ENCODE measurements at regions not wholly inside any gene's neighbourhood (a gene's known extent, or its start where the extent isn't known, plus 50 kb on each side); places are given as distances from the start of the nearest gene placed in this dataset.

- Mint-ChIP-seq H3K4me3 (no peak overlapping the region), H3K27ac (no peak overlapping the region), H3K4me1 (peaks cover 8% of the 10 kb centered on the region), H3K27me3 (ENCODE audit: low read depth, poor library complexity) (no peaks in the 10 kb centered on the region), H3K9me3 (no peaks in the 10 kb centered on the region), H3K36me3 (ENCODE audit: low read depth) (no peaks in the 10 kb centered on the region)
- DNase-seq, result no peak
- TF ChIP-seq CTCF (IDR thresholded peaks at IDR 0.05), result no peak
Measured at GRCh38 chr18:34085140-34085739, 139.5 kb downstream of the NOL4 start.

- TF ChIP-seq CTCF (IDR thresholded peaks at IDR 0.05), result no peak
- Mint-ChIP-seq H3K4me3 (no peak overlapping the region), H3K27ac (no peak overlapping the region), H3K36me3 (ENCODE audit: low read depth) (no peaks in the 10 kb centered on the region), H3K9me3 (no peaks in the 10 kb centered on the region), H3K27me3 (ENCODE audit: low read depth, poor library complexity) (no peaks in the 10 kb centered on the region), H3K4me1 (peaks cover 8% of the 10 kb centered on the region)
- no peak for DNase-seq
Measured at GRCh38 chr18:34084635-34085034, 140.1 kb downstream of the NOL4 start.

GRCh38 chr18:34083910-34084535 lies 140.7 kb downstream of the NOL4 start:
- H3K4me1 Mint-ChIP-seq, result peaks cover 8% of the 10 kb centered on the region
- no peaks in the 10 kb centered on the region for H3K36me3 Mint-ChIP-seq (ENCODE audit: low read depth)
- no peak overlapping the region for H3K4me3 Mint-ChIP-seq
- H3K27ac Mint-ChIP-seq, result no peak overlapping the region
- DNase-seq, result no peak
- TF ChIP-seq CTCF (IDR thresholded peaks at IDR 0.05), result no peak
- no peaks in the 10 kb centered on the region for H3K9me3 Mint-ChIP-seq
- no peaks in the 10 kb centered on the region for H3K27me3 Mint-ChIP-seq (ENCODE audit: low read depth, poor library complexity)

DNA sequence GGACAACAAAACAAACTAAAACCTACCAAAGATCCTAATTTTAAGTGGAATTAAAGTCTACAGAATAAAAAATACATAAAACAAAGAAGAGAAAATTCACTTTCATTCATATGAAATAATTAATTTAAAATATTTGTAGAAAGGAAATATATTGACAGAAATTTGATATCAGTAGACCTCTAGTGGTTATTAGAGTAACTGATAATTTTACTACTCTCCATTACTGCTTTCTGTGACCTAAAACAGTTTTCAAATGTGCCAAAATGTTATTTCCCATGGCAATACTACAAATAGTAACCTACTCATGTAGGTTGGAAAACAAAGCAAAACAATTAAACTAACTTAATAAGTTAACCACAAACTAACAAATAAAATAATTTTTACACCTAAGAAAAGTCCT lies 147.1 kb downstream of the NOL4 start:
- no peak overlapping the region for H3K4me3 Mint-ChIP-seq
- no peaks in the 10 kb centered on the region for H3K36me3 Mint-ChIP-seq (ENCODE audit: low read depth)
- no peak for DNase-seq
- no peak overlapping the region for H3K27ac Mint-ChIP-seq
- no peaks in the 10 kb centered on the region for H3K4me1 Mint-ChIP-seq
- no peaks in the 10 kb centered on the region for H3K27me3 Mint-ChIP-seq (ENCODE audit: low read depth, poor library complexity)
- TF ChIP-seq CTCF (IDR thresholded peaks at IDR 0.05), result no peak
- H3K9me3 Mint-ChIP-seq, result no peaks in the 10 kb centered on the region

DNA sequence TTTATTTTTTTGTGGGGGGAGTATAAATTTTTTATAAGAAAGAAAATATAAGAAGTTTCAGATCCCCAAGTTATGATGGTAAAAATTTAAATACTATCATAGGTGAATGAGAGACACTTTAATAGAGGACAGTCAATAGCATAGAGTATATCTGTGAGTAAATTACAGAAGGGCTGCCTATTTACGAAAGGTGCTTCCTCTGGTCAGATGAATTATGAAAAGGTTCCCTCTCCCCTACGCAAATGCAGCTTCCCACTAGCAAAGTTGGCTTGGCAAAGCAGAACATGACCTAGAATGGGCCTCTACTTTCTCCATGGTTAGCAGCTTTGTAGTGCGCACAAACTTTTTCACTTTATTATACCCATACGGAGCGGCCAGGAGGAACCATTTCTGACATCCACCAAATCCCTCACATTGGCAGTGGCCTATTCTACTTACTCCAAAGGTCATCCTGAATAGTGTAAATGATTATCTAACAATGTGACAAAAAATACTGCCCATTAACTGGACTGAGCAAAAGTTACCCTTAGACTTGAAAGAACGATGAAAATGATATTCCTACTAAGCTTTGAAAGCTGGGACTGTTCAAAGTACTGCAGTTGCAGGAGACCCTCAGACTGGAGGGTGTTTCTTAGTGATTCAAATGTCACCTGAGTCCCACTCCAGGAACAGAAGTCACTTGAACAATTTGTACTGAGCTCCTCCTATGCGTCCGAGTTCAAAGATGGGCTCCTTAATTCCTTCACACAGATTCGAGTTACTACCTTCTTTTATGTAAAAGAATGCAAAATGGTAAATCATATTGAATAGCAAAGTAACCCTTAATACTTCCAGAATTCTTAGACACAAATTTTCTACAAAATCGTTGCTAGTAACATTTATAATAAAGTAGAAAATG lies 148.5 kb downstream of the NOL4 start:
- H3K27ac Mint-ChIP-seq, result no peak overlapping the region

More for the DNA sequence above, 148.5 kb downstream of the NOL4 start:
- Mint-ChIP-seq H3K4me3 (no peak overlapping the region), H3K36me3 (ENCODE audit: low read depth) (no peaks in the 10 kb centered on the region), H3K4me1 (no peaks in the 10 kb centered on the region), H3K27me3 (ENCODE audit: low read depth, poor library complexity) (no peaks in the 10 kb centered on the region), H3K9me3 (no peaks in the 10 kb centered on the region)
- no peak for DNase-seq
- TF ChIP-seq CTCF (IDR thresholded peaks at IDR 0.05), result no peak

All from nephron progenitor cell (in vitro differentiated cells).